Ecto neural progenitor cell (in vitro differentiated cells): ENCODE measurements at regions not wholly inside any gene's neighbourhood (a gene's known extent, or its start where the extent isn't known, plus 50 kb on each side); places are given as distances from the start of the nearest gene placed in this dataset.
A peak's percentile ranks its signal among the peaks of the same experiment; 100 is the strongest.

ENCODE experiments used
- DNase-seq: peaks from one replicate; pipeline ENCODE4 v3.0.0-alpha.2; 2018; ENCODE audit warnings: low spot score

DNA sequence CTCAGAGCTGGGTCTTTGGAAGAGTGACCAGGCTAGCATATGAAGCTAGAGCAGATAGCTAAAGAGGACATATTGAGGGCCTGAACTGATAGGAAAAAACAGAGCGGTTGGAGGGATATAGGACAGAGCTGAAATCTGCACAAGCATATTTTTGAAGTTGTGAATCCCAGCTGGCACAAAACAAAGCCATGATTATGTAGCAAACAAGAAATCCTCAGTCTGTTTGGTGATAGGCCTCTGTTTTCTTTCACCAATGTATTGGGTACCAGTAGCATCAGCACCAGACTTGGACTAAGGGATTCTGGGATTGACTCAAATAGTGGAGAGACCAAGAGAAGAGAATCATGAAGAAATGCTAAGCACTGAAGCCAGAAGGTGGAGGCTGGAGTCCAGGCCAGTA is 151.0 kb downstream of the FAM43A start:
- no peak for DNase-seq

DNA sequence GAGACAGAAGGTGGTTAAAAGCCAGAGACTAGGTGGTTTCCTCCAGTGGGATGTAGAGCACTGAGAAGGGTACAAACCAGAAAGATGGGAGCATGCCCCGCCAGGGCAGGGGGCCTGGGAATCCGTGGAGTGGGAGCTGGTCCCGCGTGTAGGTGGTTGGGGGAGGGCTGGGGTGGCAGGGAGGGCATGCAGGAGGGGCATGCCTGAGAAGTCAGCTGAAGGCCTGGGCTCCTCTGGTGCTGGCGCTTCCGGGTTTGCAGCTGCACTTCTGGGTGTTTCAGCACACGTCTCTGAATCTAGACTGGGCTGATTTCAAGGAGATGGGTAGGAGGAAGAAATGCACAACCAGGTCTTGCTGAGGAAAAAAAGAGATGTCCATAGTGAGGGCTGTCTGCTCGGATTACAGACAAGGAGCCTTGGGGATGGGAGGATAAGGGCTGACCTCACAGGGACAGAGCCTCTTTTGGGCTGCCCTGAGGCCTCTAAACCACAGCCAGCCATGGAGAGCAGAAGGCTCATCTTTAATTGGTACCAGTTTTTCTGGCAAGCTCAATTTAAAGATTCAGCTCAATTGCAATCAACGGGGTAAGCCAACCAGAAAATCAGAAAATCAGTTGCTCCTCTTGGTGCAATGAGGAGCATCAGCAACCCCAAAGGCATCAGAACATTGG is 151.9 kb downstream of the FAM43A start:
- no peak for DNase-seq

DNA sequence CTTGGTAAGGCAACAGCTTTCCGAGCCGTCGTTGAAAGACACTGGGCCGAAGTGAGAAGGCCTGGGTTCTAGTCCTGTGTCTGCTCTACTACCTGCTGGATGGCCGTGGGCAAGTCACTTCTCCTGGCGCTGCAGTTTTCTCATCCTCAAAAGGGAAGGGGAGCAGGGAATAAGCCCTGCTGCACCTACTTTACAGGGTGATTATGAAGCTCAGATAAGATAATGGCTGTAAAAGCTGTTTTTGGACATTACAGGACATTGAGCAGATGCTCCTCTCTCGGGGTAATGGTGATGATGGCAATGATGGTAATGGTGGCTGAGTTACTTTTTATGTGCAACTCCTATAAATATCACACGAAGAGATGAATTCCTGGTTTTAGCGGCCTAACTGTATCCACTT is 152.6 kb downstream of the FAM43A start:
- no peak for DNase-seq

DNA sequence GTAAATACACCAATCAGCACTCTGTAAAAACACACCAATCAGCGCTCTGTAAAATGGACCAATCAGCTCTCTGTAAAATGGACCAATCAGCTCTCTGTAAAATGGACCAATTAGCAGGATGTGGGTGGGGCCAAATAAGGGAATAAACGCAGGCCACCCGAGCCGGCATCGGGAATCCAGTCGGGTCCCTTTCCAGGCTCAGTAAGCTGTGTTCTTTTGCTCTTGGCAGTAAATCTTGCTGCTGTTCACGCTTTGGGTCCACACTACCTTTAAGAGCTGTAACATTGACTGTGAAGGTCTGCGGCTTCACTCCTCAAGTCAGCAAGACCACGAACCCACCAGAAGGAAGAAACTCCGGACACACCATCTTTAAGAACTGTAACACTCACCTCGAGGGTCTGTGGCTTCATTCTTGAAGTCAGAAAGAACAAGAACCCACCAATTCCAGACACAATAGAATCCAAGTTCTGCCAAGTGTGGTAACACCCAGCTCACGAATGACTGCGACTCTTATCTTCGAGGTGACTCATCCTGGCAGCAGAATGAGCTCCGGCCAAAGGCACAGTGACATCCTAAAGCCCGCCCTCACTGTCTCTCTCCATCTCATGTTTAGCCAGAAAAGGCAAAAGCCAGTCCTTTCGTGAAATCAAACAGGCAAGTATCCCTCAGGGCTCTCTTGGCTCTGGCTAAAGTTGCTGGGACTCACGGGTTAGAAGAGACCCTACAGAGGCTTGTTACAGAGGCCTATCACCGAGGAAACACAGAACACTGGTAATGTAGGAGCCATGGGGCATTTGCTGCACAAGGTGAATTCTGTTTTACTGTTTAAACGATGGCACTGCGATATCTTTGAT is 155.2 kb downstream of the FAM43A start:
- no peak for DNase-seq

DNA sequence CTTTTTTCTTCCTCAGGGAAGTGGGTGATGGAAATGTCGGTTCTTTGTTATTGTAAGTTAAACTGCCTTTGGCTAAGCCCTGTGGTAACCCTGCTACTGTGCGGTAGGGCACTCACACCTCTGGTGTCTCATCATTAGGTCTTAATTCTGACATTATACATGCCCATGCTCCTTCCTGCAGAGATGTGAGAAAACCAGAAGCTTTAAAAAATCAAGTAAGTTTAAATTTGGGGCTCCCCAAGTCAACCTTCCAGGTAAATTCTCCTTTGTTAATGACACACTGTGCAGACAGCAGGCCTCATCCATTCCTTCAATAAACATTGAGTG is 155.8 kb downstream of the FAM43A start:
- no peak for DNase-seq

DNA sequence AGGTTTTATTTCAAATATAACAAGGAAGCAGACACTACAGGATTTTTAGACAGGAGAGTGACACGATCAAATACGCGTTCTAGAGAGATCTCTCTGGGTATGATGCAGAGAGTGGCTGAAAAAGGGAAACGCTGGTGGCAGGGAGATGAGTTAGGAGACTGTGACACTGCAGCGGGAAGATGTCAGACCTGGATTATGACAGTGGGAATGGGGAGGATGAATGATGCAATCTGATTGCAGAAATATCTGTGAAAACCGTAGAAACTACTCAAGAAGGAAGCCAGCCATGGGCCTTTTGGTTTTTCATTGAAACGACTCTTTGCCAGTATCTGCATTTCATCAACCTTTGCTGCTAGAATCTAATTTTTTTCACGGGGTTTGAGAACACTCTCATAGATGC is 157.9 kb downstream of the FAM43A start:
- DNase-seq = no peak

DNA sequence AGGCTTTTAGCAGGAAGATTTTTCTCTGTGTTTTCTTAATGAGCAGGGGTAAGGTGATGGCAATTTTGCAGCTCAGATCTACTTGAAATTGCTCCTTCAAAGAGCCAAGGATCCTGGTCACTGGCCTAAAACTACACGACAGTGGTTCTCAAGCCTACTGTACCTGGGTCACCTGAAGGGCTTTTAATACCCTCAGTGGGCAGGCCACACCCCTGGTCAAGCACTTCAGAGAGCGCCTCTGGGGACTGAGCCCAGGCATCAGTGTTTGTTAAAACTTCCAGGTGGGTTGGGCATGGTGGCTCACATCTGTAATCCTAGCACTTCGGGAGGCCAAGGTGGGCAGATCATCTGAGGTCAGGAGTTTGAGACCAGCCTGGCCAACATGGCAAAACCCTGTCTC is 158.4 kb downstream of the FAM43A start:
- no peak for DNase-seq

DNA sequence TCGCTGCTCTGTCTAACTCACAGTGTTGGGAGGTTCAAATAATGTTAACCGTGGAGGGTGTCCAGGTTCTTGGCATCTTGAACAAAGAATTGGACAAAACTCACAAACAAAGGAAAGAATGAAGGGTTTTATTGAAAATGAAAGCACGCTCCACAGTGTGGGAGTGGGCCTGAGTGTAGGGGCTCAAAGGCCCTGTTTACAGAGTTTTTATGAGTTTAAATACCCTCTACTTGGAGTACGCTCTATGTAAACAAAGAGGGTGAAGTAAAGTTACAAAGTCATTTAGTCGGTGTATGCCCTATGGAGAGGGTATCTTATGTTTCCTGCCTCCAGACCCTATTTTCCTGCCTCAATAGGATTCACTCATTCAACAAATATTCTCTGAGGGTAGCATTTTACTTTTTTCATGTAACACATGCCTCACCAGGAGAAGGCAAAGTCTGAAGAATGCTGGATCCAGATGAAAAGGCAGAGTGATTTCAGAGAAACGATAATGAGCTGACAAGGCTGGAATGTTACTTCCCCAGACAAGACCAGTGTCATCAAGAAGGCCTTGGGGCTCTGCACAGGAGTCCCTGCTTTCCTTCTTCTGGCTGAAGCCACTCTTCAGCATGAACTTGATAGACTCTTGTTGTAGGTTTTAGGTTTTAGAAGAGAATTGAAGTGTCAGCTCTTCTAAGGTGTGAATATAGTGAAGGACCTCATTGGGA is 163.6 kb downstream of the FAM43A start:
- DNase-seq = no peak

DNA sequence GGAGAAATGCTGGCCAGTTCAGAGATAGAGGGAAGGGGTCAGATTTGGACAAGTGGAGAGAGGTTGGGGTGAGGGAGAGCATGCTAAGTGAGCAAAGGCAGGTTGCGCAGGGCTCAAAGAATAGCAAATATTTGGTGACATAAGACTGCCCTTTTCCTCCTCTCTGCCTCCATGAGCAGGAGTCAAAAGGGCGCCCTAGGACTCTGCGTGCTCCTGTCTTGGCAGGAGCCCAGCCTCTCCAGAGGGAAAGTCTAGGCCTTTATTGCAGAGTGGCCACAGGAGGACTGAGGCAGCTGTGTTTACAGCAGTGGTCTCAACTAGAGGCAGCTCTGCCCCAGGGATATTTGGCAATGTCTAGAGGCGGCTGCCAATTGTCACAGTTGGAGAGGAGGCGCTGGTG is 165.6 kb downstream of the FAM43A start:
- DNase-seq = no peak

DNA sequence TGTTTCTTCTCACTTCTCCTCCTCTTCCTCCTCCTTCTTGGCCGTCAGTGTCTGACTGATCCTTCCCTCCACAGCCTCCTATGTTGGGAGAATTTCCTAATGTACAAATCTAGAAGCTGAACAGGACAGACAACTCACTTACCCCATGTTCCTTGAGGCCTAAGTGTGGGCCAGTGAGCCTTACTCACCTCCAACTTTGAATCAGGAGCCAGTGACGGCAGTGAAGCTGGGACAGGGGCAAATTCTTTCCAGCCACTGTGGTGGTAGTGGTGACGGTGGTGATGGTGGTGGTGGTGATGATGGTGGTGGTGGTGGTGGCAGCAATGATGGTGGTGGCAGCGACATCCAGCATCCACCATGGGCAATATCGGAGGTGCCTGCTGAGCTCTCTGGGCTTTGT is 166.3 kb downstream of the FAM43A start:
- no peak for DNase-seq

DNA sequence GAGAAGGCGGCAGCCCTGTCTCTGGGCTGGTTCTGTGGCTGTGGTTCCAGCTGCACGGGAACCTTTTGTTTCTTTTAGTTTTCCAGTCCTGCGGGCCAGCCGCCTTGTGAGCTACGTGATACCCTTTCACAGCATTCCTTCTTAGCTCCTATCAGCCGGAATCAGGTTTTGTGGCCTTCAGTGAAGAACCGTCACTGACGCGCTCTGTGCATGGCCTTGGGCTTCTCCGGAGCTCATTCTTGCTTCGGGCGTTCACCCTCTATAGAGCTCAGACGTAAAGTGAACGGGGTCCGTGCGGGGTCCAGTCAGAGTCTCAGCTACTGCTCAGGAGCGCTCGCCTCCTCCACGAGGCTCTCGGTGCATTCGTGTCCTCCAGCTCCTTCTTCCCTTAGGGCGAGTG is 166.7 kb downstream of the FAM43A start:
- DNase-seq = no peak

DNA sequence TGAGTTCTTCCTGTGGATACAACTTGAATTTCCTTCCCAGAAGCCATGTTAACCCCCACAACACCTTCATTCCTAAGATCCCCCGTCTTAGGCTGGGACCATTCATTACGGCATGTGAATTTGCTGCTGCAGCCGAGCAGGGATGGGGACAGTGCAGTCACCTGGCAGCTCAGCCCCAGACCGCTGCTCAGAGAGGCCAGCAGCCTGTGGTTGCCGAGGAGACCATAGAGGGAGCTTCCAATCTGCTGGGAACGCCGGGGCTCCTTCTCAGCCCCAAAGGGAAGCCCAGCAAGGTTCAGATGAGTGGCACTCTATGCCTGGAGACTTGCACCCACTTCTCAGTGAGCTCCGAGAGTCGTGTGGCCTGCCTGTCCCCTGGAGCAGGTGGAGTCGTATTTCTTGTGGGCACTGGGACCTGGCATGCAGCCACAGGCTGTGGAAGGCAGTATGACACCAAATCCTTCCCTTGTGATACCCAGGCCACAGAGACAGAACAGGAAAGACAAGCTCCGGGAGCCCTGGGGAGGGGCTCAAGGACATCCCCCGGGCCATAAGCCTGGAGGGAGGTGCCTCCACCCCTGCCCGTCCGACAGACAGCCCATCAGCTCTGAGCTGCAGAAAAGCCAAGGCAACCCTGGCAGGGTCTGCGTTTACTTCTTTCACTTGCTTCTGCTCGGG is 167.3 kb downstream of the FAM43A start:
- DNase-seq = peak; percentile 53

DNA sequence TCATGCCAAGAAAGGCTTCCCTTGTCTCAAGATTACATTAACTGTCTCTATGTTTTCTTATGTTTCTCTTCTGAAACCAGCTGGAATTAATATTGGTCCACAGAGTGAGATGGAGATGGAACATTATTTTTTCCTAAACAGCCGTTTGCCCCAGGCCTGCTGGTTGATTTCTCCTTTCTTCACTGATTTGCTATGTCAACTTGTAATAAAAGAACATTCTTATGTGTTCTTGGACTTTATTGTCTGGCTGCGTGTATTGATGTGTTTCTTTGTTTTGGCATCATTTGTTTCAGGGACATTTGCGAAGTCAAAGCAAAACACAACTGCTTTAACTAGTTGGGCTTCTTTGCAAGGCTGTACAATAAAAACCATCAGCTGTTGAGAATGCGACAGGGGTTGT is 168.5 kb downstream of the FAM43A start:
- DNase-seq = no peak

DNA sequence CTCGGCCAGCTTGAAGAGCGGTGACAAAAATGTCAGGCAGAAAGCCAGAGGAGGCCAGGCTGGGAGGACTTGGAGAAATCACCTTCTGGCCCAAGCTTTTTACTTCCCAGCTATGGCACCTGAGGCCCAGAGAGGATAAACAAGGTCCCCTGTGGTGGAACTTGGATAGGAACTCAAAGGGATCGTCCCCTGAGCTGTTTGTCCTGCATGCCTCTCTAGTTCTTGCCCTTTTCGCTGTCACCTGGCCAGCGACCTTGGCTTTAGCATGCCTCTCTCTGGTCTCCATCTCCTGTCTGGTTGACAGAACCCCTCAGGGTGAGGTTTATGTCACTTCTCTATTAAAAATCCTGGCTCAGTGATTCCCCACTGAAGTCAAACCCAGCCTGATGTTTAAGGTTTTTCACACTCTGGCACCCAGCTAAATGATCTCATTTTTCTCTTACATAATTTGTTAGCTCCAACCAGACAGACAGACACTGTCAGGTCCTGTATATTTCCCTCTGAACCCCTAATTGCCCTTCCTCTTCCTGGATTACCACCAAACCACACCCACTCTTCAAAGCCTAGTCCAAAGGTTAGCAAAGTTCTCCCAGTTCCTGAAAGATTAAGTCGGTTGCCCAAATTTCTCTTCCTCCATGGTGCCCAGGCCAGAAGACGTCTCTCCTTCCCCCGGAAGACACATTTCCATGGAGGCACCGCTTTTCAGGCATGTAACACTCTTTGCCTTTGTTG is 169.1 kb downstream of the FAM43A start:
- no peak for DNase-seq

DNA sequence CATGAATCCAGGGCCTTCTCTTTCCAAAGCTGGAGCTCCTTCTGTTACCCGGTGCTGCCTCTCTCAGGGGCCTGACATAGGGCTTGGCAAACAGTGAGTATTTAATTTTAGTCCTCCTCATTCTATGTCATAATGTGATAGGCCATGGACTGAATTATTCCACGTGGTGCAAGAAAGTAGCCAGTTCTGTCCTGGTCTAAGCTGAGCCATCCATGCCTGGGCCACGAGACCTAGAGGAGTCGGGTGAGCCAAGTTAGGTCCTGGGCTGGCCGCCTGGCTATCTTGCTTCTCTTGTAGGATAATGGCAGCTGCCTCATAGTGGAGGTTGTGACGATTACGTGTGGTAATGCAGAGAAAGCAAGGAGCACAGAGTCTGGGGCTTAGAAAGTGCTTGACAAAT is 170.6 kb downstream of the FAM43A start:
- DNase-seq = no peak

DNA sequence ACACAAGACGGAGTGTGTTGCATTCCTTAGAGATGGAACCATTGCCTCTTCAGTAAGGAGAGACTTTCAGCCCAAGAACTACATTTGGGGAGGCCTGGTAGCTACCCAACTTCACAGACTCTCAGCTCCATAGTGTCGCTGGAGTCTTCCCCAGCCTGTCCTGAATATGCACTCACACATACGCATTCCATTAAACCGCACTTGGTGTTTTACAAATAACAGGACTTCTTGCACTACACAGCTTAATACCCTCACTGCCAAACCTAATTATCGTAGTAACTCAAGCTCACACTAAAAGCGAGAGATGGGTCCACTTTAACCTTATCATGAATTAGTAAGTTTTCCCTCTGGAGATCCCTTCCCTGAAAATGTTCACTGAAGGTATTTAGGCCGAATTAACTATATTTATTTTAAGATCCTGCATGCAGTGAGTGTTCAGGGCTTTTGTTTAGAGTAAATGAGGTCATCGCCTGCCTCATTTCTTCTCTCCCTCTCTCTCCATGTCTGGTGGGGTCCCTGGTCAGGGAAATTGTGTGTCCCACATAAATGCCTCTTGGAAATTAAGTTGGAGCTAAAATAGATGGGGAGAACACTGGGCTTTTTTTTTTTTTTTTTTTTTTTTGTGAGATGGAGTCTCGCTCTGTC is 171.9 kb downstream of the FAM43A start:
- DNase-seq = no peak

DNA sequence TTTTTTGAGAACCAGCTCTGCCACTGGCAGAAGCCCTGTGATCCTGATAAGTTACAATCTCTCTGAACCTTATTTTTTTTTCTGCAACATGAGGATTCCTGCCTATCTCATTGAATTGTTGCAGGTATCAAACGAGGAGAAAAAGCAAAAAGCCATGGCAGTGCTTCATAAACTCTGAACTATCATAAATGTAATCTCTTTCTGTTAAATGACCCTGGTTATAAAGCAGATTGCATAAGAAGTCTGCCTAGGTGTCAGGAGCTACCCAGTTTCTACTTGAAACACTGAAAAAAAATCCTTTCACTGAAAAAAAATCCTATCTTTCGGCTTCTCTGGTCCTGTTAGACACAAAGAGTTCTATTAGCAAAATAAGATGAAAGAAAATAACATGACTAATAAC is 172.7 kb downstream of the FAM43A start:
- DNase-seq = no peak

DNA sequence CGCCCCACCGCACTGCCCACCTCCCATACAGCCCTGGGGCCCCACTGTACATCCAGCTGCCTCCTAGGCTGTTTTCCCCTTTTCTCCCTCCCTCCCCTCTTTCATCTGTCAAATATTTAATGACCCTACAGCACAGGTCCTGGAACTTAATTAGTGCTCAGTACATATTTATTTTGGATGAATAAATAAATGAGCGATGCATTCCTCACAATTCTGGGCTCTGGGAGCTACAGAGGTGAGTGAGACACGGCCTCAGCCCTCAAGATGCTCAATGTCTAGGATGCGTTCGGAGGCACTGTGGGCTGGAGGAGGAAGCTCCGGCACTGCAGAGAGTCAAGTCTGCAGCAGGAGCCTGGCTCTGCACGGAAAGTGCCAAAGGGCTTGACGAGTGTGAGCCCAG is 175.0 kb downstream of the FAM43A start:
- no peak for DNase-seq

DNA sequence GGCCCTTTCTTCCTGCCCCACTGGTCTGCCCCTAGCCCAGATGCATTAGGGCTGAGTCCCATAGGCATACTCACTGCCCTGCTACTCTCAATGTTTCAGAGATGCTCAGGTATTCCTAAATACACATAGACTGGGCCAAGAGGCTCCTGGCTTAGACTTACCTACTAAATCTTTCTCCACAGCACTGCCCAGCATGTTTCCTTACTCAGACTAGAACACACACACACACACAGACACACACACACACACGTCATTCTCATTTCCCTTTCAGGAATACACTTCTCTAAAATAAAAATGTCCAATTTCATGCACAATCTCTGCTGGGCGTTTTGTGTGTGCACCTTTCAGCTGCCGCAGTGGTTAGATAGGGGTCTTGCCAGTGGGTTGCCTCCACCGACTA is 175.7 kb downstream of the FAM43A start:
- no peak for DNase-seq

DNA sequence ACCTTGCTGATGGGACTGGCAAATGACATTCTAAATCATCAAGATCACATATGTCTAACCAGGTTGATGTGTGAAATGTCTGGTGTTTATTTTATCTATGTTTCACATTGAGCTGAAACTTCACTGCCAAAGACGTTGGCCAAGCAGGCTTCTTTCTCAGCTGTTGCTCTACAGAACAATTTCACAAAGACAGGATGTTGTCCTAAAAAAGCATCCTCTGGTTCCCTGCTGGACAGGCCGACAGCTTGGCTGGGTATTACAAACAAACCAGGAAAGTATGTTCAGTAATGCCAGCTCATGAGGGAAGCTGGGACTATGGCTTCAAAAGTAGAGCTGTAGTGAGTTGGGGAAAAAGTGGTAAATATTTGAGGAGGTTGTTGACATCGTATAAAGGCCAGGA is 179.4 kb downstream of the FAM43A start:
- no peak for DNase-seq

DNA sequence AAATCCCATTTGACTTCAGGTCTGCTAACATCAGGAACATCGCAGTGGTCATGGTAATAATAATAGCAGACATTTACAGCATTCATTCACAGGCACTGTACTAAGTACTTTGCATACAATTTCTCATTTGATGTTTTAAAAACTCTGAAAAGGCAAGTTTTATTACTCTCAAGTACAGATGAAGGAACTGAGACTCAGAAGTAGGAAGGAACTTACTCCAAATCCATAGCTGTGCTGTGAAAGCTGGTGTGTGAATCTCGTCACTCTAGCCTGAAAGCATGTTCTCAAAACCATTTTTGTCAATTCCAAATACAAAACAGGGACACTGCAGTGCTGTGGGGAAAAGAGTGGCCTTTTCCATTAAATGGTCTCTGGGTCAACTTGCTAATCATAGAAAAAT is 179.9 kb downstream of the FAM43A start:
- DNase-seq = no peak

DNA sequence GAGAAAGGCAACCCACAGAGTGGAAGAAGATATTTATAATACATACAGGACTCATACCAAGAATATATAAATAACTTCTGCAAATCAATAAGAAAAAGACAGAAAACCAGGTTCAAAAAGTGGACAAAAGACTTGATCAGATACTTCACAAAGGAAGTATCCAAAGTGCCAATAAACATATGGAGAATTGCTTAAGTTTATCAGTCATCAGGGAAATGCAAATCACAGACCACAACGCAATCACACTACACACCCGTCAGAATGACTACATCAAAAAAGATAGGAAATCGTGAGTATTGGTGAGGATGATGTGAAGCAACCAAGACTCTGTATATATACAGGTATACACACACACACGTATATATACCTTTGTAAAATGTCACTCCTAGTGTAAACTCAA is 180.6 kb downstream of the FAM43A start:
- DNase-seq = no peak
